Endodermal cell (in vitro differentiated cells): ENCODE measurements at regions not wholly inside any gene's neighbourhood (a gene's known extent, or its start where the extent isn't known, plus 50 kb on each side); places are given as distances from the start of the nearest gene placed in this dataset.

Source experiments
- DNase-seq: peaks from one replicate; pipeline ENCODE4 v3.0.0-alpha.2; 2017
- H3K27ac ChIP-seq: 2 replicates; pipeline ENCODE4 v1.5.1; 2013; ENCODE audit warnings: mild to moderate bottlenecking, low read depth, low read length, moderate library complexity
- H3K27me3 ChIP-seq: 2 replicates; pipeline ENCODE4 v1.6.1; 2013; ENCODE audit warnings: mild to moderate bottlenecking, low read length, moderate library complexity; ENCODE audit not compliant: insufficient read depth, control insufficient read depth, poor library complexity, severe bottlenecking
- H3K36me3 ChIP-seq: 2 replicates; pipeline ENCODE4 v1.7.0; 2013; ENCODE audit warnings: mild to moderate bottlenecking, low read length, moderate library complexity; ENCODE audit not compliant: control insufficient read depth, insufficient read depth
- H3K4me1 ChIP-seq: one replicate; pipeline ENCODE4 v1.7.0; 2013; ENCODE audit warnings: low read length; ENCODE audit not compliant: control insufficient read depth, insufficient read depth
- H3K4me3 ChIP-seq: 2 replicates; pipeline ENCODE4 v1.5.1; 2013; ENCODE audit warnings: mild to moderate bottlenecking, low read length, moderate library complexity
- H3K9ac ChIP-seq: 2 replicates; pipeline ENCODE4 v1.6.1; 2013; ENCODE audit warnings: mild to moderate bottlenecking, low read length, moderate library complexity; ENCODE audit not compliant: poor library complexity, severe bottlenecking; ENCODE audit errors: extremely low read depth
- H3K9me3 ChIP-seq: 2 replicates; pipeline ENCODE4 v1.6.1; 2013; ENCODE audit warnings: mild to moderate bottlenecking, low read length, moderate library complexity; ENCODE audit not compliant: control insufficient read depth
- H3K27ac Mint-ChIP-seq: 2 replicates; pipeline ENCODE4 v1.8.0; 2020; ENCODE audit warnings: mixed read lengths
- H3K27me3 Mint-ChIP-seq: 2 replicates; pipeline ENCODE4 v1.8.0; 2021; ENCODE audit warnings: mild to moderate bottlenecking, mixed read lengths; ENCODE audit not compliant: insufficient read depth
- H3K36me3 Mint-ChIP-seq: 2 replicates; pipeline ENCODE4 v1.8.0; 2020; ENCODE audit warnings: low read depth, mixed read lengths
- H3K4me1 Mint-ChIP-seq: 2 replicates; pipeline ENCODE4 v1.8.0; 2020; ENCODE audit warnings: mixed read lengths
- H3K4me3 Mint-ChIP-seq: 2 replicates; pipeline ENCODE4 v1.8.0; 2020; ENCODE audit warnings: mild to moderate bottlenecking, moderate library complexity, mixed read lengths
- H3K9me3 Mint-ChIP-seq: 2 replicates; pipeline ENCODE4 v1.8.0; 2020; ENCODE audit warnings: mild to moderate bottlenecking, mixed read lengths
- WGBS, 2 experiments: methylation state at CpG; one replicate each; pipeline versions ENCODE4 v1.1.5 to v1.1.7; 2013; ENCODE audit warnings: missing lambda C conversion rate in 2 of 2, mixed read lengths in 1 of 2; ENCODE audit not compliant: insufficient coverage in 1 of 2, insufficient read length in 1 of 2; 5-methylcytosine and 5-hydroxymethylcytosine counted together
- TF ChIP-seq, protein P1 (sequence below): fragments of 200-600 bp; sonication (generic); conservative IDR thresholded peaks from 2 replicates; pipeline ENCODE4 v1.5.0; 2021; ENCODE audit warnings: antibody characterized with exemption, mild to moderate bottlenecking

DNA sequence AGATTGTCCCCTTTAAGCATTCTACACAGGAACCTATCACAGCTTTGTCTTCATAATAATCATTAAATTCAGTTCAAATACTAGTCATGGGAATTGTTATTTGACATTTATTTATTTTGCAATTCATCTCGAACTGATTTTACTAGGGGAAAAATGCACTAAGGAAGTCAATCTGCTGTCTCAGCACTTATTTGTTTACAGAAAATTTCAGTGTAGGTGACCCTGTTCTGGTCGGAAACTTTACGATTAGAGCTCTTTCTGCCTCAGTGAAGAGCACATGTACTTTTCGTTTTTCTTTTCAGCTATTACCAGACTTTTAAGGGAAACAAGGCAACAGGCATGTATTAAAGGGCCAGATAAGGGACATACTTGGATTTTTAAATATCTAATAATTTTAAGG lies 1405.7 kb upstream of the ZEB2 start:
- no peaks in the 10 kb centered on the region for H3K36me3 ChIP-seq
- no peak overlapping the region for H3K4me3 ChIP-seq
- peaks cover 22% of the 10 kb centered on the region for H3K4me1 Mint-ChIP-seq
- peaks cover 4% of the 10 kb centered on the region for H3K36me3 Mint-ChIP-seq
- no peak overlapping the region for H3K27ac ChIP-seq
- peaks cover 4% of the 10 kb centered on the region for H3K9me3 ChIP-seq
- H3K9ac ChIP-seq, result no peak overlapping the region
- H3K27me3 ChIP-seq, result no peaks in the 10 kb centered on the region
- TF ChIP-seq, protein P1, sequence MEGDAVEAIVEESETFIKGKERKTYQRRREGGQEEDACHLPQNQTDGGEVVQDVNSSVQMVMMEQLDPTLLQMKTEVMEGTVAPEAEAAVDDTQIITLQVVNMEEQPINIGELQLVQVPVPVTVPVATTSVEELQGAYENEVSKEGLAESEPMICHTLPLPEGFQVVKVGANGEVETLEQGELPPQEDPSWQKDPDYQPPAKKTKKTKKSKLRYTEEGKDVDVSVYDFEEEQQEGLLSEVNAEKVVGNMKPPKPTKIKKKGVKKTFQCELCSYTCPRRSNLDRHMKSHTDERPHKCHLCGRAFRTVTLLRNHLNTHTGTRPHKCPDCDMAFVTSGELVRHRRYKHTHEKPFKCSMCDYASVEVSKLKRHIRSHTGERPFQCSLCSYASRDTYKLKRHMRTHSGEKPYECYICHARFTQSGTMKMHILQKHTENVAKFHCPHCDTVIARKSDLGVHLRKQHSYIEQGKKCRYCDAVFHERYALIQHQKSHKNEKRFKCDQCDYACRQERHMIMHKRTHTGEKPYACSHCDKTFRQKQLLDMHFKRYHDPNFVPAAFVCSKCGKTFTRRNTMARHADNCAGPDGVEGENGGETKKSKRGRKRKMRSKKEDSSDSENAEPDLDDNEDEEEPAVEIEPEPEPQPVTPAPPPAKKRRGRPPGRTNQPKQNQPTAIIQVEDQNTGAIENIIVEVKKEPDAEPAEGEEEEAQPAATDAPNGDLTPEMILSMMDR, result no peak
- no peak overlapping the region for H3K4me3 Mint-ChIP-seq
- H3K9me3 Mint-ChIP-seq, result peaks cover 11% of the 10 kb centered on the region
- peaks cover 9% of the 10 kb centered on the region for H3K4me1 ChIP-seq
- H3K27ac Mint-ChIP-seq, result no peak overlapping the region
- WGBS, 2 experiments, result 89 to 95% methylated on average over 4 of the region's 4 CpGs
- no peak for DNase-seq
- H3K27me3 Mint-ChIP-seq, result no peaks in the 10 kb centered on the region

DNA sequence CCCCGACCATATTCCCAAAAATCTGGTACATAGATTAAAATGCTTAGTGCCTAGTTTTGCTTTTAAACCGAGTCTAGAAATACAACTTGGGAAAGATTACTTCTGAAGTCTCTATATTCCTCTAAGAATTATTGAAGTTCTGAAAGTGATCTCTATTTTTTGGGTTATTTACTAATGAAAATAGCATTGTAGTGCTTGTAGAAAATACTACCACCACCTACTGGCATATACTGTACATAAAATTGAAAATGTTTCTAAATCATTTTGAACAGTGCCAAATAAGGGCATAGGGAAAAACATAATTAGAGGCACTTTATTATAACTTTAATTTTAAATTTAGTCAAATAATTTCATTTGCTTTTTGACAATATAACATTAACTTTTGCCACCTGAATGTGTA lies 1399.6 kb upstream of the ZEB2 start:
- Mint-ChIP-seq H3K4me3 (no peak overlapping the region), H3K27me3 (no peaks in the 10 kb centered on the region), H3K4me1 (no peaks in the 10 kb centered on the region), H3K36me3 (no peaks in the 10 kb centered on the region), H3K9me3 (no peaks in the 10 kb centered on the region), H3K27ac (no peak overlapping the region)
- Histone ChIP-seq H3K36me3 (no peaks in the 10 kb centered on the region), H3K27me3 (no peaks in the 10 kb centered on the region), H3K4me1 (no peaks in the 10 kb centered on the region), H3K9me3 (no peaks in the 10 kb centered on the region), H3K27ac (no peak overlapping the region), H3K9ac (no peak overlapping the region), H3K4me3 (no peak overlapping the region)
- TF ChIP-seq, protein P1, result no peak
- WGBS, 2 experiments, result 97% methylated on average over 2 of the region's 2 CpGs; no CpG with 5 or more reads in 1 of the 2 experiments
- DNase-seq, result no peak

DNA sequence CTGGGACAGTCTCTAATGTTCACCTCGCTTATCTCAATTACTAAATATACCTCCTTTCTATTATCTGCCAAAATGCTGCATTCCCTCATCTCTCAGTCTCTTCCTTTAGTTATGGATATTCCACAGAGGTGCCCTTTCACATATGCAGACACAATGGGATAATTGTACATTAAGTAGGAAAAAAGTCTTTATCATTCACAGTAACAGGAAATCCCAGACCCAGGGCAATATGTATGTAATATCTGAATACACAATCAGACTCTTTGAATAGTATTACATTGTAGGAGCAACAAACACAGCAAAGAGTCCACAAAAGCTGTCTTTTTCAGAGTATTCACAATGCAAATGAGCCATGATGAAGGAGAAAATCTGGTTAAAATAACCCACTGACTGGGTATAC lies 1399.0 kb upstream of the ZEB2 start:
- Histone ChIP-seq H3K27ac (no peak overlapping the region), H3K9me3 (no peaks in the 10 kb centered on the region), H3K4me3 (no peak overlapping the region), H3K9ac (no peak overlapping the region), H3K27me3 (no peaks in the 10 kb centered on the region), H3K4me1 (no peaks in the 10 kb centered on the region), H3K36me3 (no peaks in the 10 kb centered on the region)
- Mint-ChIP-seq H3K27ac (no peak overlapping the region), H3K4me1 (no peaks in the 10 kb centered on the region), H3K36me3 (no peaks in the 10 kb centered on the region), H3K4me3 (no peak overlapping the region), H3K27me3 (no peaks in the 10 kb centered on the region), H3K9me3 (no peaks in the 10 kb centered on the region)
- 95% methylated on average over 1 of the region's 1 CpG; no CpG with 5 or more reads in 1 of the 2 experiments for WGBS, 2 experiments
- TF ChIP-seq, protein P1, result no peak
- DNase-seq, result no peak
